ENCODE measurements at regions not wholly inside any gene's neighbourhood (a gene's known extent, or its start where the extent isn't known, plus 50 kb on each side); places are given as distances from the start of the nearest gene placed in this dataset.

- TF ChIP-seq CTCF (conservative IDR thresholded peaks at IDR 0.05) (no peak), ZFX (IDR thresholded peaks at IDR 0.05) (no peak)
These were observed 239.3 kb upstream of the GBE1 start for GRCh38 chr3:82000773-82001172.
